Effector memory CD4-positive, alpha-beta T cell (primary cell): ENCODE measurements at regions not wholly inside any gene's neighbourhood (a gene's known extent, or its start where the extent isn't known, plus 50 kb on each side); places are given as distances from the start of the nearest gene placed in this dataset.

Source experiments
- DNase-seq, 3 donors: peaks; one replicate each; pipeline ENCODE4 v3.0.0-alpha.2; 2020
- H3K27ac ChIP-seq: 2 replicates; pipeline ENCODE4 v1.7.0; 2013; ENCODE audit warnings: mild to moderate bottlenecking, low read length, moderate library complexity; ENCODE audit not compliant: insufficient read depth, poor library complexity, severe bottlenecking
- H3K27me3 ChIP-seq: replicated peaks from 2 replicates; pipeline ENCODE4 v1.7.0; 2013; ENCODE audit warnings: mild to moderate bottlenecking, low read length; ENCODE audit not compliant: insufficient read depth, control insufficient read depth, poor library complexity, severe bottlenecking
- H3K36me3 ChIP-seq: 2 replicates; pipeline ENCODE4 v1.7.0; 2013; ENCODE audit warnings: mild to moderate bottlenecking, low read length, moderate library complexity; ENCODE audit not compliant: control insufficient read depth, insufficient read depth
- H3K4me1 ChIP-seq: 2 replicates; pipeline ENCODE4 v1.7.0; 2013; ENCODE audit warnings: low read length, mild to moderate bottlenecking; ENCODE audit not compliant: control insufficient read depth, insufficient read depth, poor library complexity, severe bottlenecking
- H3K4me3 ChIP-seq: 2 replicates; pipeline ENCODE4 v1.7.0; 2013; ENCODE audit warnings: low read length, low read depth, mild to moderate bottlenecking; ENCODE audit not compliant: insufficient read depth, poor library complexity, severe bottlenecking
- H3K9me3 ChIP-seq: 2 replicates; pipeline ENCODE4 v1.7.0; 2013; ENCODE audit warnings: mild to moderate bottlenecking, low read length, moderate library complexity; ENCODE audit not compliant: control insufficient read depth

DNA sequence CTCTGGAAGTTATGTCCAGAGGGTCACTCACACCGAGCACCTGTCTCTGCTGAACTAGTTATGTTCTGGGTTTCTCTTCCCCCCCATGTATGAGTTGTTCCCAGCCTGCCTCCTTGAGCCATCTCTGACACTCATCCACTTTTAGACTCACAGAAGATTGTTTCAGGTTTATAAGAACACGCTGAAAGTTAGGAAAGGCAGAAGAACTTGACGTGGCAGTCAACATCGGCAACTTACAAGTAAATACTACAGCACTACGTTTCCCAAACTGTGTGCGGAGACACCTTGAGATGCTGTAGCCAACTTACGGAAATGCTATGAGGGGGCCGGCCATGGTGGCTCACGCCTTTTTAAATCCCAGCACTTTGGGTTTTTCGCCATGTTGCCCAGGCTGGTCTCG, 318.0 kb downstream of the ZNF621 start:
- Histone ChIP-seq H3K9me3 (no peaks in the 10 kb centered on the region), H3K4me3 (no peak overlapping the region), H3K36me3 (no peaks in the 10 kb centered on the region), H3K27ac (no peak overlapping the region), H3K4me1 (no peaks in the 10 kb centered on the region), H3K27me3 (no peaks in the 10 kb centered on the region)
- no peak for DNase-seq

DNA sequence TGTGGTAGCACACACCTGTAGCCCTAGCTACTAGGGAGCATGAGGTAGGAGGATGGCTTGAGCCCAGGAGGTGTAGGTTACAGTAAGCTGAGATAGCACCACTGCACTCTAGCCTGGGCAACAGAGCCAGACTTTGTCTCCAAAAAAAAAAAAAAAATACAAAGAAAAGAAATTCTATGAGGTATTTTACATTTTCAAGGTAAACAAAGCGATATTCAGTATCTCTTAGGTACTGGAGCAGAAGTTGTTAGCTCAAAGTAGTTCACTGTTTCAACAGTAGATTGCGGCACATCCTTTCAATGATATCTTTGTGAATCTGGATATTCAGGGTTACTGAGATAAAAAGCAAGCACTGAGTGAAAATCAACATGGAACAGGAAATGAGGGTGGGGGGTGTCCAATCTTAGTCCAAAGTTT, 318.5 kb downstream of the ZNF621 start:
- H3K27ac ChIP-seq: no peak overlapping the region
- no peaks in the 10 kb centered on the region for H3K36me3 ChIP-seq
- DNase-seq: no peak
- no peaks in the 10 kb centered on the region for H3K9me3 ChIP-seq
- H3K27me3 ChIP-seq: no peaks in the 10 kb centered on the region
- H3K4me1 ChIP-seq: no peaks in the 10 kb centered on the region
- H3K4me3 ChIP-seq: no peak overlapping the region

DNA sequence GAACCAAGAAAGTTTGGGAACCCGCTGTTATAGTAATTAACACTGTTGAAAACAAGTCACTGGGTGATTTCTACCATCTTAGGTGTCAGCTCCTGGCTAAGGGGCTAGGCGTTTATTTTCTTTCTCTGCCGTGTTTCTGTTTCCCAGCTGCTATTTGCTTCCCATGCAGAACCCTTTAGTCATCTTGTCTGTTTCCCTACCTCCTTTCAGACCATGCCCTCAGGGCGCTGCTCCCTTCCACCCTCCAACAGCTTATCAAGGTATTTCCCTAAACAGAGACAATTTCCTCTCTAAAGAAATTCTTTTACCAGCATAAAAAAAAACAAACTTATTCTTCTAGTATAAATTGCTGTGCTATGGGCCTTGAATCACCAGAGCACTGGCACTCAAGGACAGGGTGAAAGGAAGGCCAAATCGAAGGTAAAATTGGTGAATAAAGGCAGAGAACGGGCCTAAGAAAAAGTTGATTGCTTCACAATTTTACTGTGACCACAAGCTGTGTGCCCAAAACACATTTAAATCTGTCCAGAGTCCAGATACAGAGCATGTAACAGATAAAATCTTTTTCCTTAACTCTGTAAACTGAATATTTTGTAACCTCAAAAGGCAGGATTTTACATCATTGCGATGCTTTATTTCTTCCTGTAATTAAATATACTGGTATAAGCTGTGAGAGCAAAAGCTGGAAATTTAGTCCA, 319.2 kb downstream of the ZNF621 start:
- DNase-seq: no peak
- Histone ChIP-seq H3K4me1 (no peaks in the 10 kb centered on the region), H3K27ac (no peak overlapping the region), H3K36me3 (no peaks in the 10 kb centered on the region), H3K9me3 (no peaks in the 10 kb centered on the region), H3K27me3 (no peaks in the 10 kb centered on the region), H3K4me3 (no peak overlapping the region)

DNA sequence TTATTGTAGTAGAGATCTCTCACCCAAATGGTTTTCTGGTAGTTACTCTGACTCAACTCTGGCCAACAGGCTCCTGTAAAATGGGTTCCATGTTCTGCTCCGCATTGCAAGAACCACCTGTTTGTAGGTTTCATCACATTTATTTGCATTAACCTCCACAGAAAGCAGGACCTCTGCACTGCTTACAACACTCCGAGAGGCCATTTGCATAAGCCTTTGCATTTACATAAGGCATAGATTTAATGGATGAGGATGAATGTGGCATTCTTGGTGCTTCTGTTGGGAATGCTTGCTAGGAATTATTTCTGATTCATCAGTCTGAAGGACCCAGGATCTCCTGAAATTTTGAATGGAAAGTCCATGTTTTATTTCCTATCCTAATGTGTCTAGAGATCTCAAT, 320.1 kb downstream of the ZNF621 start:
- no peaks in the 10 kb centered on the region for H3K27me3 ChIP-seq
- no peak for DNase-seq
- H3K36me3 ChIP-seq: no peaks in the 10 kb centered on the region
- no peaks in the 10 kb centered on the region for H3K9me3 ChIP-seq
- H3K4me3 ChIP-seq: no peak overlapping the region
- no peaks in the 10 kb centered on the region for H3K4me1 ChIP-seq
- H3K27ac ChIP-seq: no peak overlapping the region

DNA sequence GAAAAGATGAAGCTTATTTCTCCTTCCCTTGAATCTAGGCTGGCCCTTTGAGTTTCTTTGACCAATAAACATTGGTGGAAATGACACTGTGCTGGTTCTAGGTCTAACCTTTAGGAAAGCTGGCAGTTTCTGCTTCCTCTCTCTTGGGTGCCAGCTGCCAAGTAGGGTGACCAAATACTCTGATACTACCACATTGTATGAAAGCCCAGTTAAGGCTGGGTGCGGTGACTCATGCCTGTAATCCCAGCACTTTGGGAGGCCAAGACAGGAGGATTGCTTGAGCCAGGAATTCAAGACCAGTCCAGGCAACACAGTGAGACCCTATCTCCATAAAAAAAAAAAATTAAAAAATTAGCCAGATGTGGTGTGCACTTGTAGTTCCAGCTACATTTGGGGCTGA, 320.7 kb downstream of the ZNF621 start:
- H3K9me3 ChIP-seq: no peaks in the 10 kb centered on the region
- H3K4me1 ChIP-seq: no peaks in the 10 kb centered on the region
- H3K27ac ChIP-seq: no peak overlapping the region
- H3K4me3 ChIP-seq: no peak overlapping the region
- no peaks in the 10 kb centered on the region for H3K36me3 ChIP-seq
- no peak for DNase-seq
- H3K27me3 ChIP-seq: no peaks in the 10 kb centered on the region

DNA sequence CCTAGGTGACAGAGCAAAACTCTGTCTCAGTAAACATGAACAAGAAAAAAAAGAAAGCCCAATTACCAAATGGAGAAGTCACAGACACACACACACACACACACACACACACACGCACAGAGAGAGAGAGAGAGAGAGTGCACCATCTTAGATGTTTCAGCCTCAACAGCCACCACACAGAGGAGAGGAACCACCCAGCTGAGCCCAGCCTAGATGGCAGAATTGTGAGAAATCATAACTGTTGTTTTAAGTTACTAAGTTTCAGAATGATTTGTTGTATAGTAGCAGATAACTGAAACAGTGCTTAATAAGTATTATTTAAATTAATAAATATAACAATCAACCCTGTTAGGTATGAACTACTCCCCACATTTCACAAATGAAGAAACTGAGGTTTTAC, 321.2 kb downstream of the ZNF621 start:
- Histone ChIP-seq H3K4me3 (no peak overlapping the region), H3K27ac (no peak overlapping the region), H3K27me3 (no peaks in the 10 kb centered on the region), H3K36me3 (no peaks in the 10 kb centered on the region), H3K4me1 (no peaks in the 10 kb centered on the region), H3K9me3 (no peaks in the 10 kb centered on the region)
- DNase-seq: no peak

DNA sequence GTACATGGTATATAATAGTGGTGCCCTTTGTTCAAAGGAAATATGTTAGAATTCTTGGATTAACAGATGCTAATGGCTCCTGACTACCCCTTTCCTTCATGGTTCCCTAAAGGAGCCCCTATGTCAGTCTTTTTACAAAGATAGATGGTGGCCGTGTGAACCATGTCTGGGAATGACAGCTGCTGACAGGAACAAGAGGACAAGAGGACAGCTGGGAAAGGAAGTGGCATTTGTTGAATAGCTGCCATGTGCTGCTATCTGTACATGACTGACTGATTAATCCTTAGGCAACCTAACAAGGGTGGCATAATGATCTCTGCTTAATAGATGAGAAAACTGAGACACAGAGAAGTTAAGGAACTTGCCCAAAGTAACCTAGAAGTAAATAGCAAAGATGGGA, 321.7 kb downstream of the ZNF621 start:
- no peaks in the 10 kb centered on the region for H3K4me1 ChIP-seq

DNA sequence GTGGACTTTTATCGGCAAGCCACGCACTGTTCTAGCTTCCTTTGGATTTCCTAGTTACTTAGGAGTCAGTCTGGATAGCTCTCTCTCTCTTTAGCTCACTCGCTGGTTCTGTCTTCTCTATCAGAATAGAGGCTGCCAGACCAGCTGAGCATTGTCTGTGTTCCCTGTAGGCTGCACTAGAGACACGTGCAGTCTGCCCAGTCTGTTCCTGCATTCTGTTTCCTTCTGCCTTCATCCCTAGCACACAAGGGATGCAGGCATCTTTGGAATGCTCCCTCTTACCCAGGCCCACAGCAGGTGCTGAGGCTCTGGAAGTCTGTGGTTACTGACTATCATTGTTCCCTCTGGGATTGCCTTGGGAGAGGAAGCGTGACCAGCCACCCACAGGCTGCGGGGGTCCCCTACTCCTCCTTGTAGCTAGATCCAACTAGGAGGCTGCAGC, 322.8 kb downstream of the ZNF621 start:
- H3K9me3 ChIP-seq: no peaks in the 10 kb centered on the region
- no peaks in the 10 kb centered on the region for H3K27me3 ChIP-seq
- H3K36me3 ChIP-seq: no peaks in the 10 kb centered on the region
- no peak overlapping the region for H3K27ac ChIP-seq
- DNase-seq: no peak
- no peaks in the 10 kb centered on the region for H3K4me1 ChIP-seq
- no peak overlapping the region for H3K4me3 ChIP-seq

More for the DNA sequence above, 321.7 kb downstream of the ZNF621 start:
- H3K36me3 ChIP-seq: no peaks in the 10 kb centered on the region
- DNase-seq: no peak
- no peak overlapping the region for H3K4me3 ChIP-seq
- no peaks in the 10 kb centered on the region for H3K9me3 ChIP-seq
- no peaks in the 10 kb centered on the region for H3K27me3 ChIP-seq
- no peak overlapping the region for H3K27ac ChIP-seq

DNA sequence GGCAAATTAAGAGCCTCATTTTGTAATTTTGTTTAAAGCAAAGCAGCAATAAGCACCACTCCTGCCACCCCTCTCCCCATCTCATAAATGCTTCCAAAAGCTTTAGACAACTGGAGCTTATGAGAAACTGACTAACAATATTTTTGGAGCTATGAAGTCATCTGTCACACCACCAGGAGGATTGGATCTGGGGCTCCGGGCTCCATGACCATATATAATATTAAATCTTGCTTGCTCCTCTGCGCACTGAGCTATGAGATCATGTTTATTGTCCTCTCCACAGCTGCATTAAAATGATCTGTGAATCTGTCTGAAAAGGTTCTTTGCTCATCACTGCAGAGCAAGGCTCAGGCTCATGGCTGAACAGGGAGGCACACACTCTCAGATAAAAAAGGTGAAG, 323.7 kb downstream of the ZNF621 start:
- no peak overlapping the region for H3K4me3 ChIP-seq
- H3K27ac ChIP-seq: no peak overlapping the region
- no peaks in the 10 kb centered on the region for H3K36me3 ChIP-seq
- DNase-seq: no peak
- H3K27me3 ChIP-seq: no peaks in the 10 kb centered on the region
- H3K9me3 ChIP-seq: no peaks in the 10 kb centered on the region
- H3K4me1 ChIP-seq: no peaks in the 10 kb centered on the region

DNA sequence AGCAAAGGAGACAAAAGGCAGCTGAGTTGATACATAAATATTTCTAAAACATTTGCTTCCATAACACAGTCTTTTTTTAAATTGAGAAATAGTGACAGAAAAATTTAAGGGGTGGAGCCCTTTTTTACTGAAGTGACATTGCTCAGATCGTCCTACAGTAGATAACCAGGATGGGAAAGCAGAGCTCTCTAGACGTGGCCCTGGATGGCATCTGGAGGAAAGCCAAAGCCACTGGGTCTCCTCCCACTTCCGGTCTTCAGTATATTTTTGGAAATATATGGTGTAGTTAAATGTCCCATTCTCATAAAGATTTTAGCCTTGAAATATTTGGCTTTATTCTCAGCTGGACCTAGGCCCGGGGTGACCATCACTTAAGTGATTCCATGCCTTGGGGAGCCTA, 326.1 kb downstream of the ZNF621 start:
- Histone ChIP-seq H3K27me3 (no peaks in the 10 kb centered on the region), H3K27ac (no peak overlapping the region), H3K36me3 (no peaks in the 10 kb centered on the region), H3K4me3 (no peak overlapping the region), H3K4me1 (no peaks in the 10 kb centered on the region), H3K9me3 (no peaks in the 10 kb centered on the region)
- no peak for DNase-seq
